Activated CD4-positive, alpha-beta T cell treated with anti-CD3 and anti-CD28 coated beads for 36 hours (primary cell): ENCODE measurements at regions not wholly inside any gene's neighbourhood (a gene's known extent, or its start where the extent isn't known, plus 50 kb on each side); places are given as distances from the start of the nearest gene placed in this dataset.

Experiments
- ATAC-seq: fragments of 200-7000 bp; cut with Tn5 transposase; one replicate; pipeline ENCODE4 v1.10.0; 2021; ENCODE audit warnings: mild to moderate bottlenecking, moderate library complexity
- CTCF ChIA-PET: fragments of 350-600 bp; sonication (Branson Sonifier 250); formaldehyde crosslinking; loops from one replicate; lab custom pipeline; 2021; ENCODE audit warnings: antibody characterized with exemption; lab: Charles Lee
- POLR2A ChIA-PET: fragments of 350-600 bp; sonication (Branson Sonifier 250); formaldehyde crosslinking; loops from one replicate; lab custom pipeline; 2021; ENCODE audit warnings: antibody characterized with exemption, inconsistent platforms; lab: Charles Lee
- DNase-seq: peaks from one replicate; pipeline ENCODE4 v3.0.0-alpha.2; 2020
- H3K27ac Mint-ChIP-seq: one replicate; pipeline ENCODE4 v1.8.0; 2021; ENCODE audit warnings: mixed read lengths
- H3K27me3 Mint-ChIP-seq: one replicate; pipeline ENCODE4 v1.8.0; 2021; ENCODE audit warnings: mixed read lengths
- H3K36me3 Mint-ChIP-seq: one replicate; pipeline ENCODE4 v1.8.0; 2021; ENCODE audit warnings: low read depth, mixed read lengths
- H3K4me1 Mint-ChIP-seq: one replicate; pipeline ENCODE4 v1.8.0; 2021; ENCODE audit warnings: mixed read lengths
- H3K4me3 Mint-ChIP-seq: one replicate; pipeline ENCODE4 v1.8.0; 2021; ENCODE audit warnings: mild to moderate bottlenecking, moderate library complexity, mixed read lengths
- H3K9me3 Mint-ChIP-seq: one replicate; pipeline ENCODE4 v1.8.0; 2021; ENCODE audit warnings: low read depth, mixed read lengths
- intact Hi-C, 2 experiments: fragments of 100-400 bp; cut with DNase I in 1 of 2; cut with micrococcal nuclease in 1 of 2; formaldehyde crosslinking; loops; one replicate each; pipeline versions ENCODE4 v1.14.2 to v1.15.1; 2022 to 2024; cut with DNase I, micrococcal nuclease

GRCh38 chr9:28234894-28235277, 661.6 kb upstream of the C9orf72 start:
- ATAC-seq (no peak), DNase-seq (no peak)
- ChIA-PET CTCF (no interaction called here), POLR2A (no interaction called here)
- Mint-ChIP-seq H3K27ac (no peak overlapping the region), H3K27me3 (no peaks in the 10 kb centered on the region), H3K9me3 (peaks cover 9% of the 10 kb centered on the region), H3K4me3 (no peak overlapping the region), H3K4me1 (no peaks in the 10 kb centered on the region), H3K36me3 (no peaks in the 10 kb centered on the region)
- intact Hi-C loops: no loop called here

GRCh38 chr9:28249424-28249823, 676.1 kb upstream of the C9orf72 start:
- DNase-seq (no peak), ATAC-seq (no peak)
- CTCF ChIA-PET: no interaction called here
- H3K27me3 Mint-ChIP-seq: no peaks in the 10 kb centered on the region
- H3K4me3 Mint-ChIP-seq: no peak overlapping the region
- H3K4me1 Mint-ChIP-seq: no peaks in the 10 kb centered on the region
- peaks cover 4% of the 10 kb centered on the region for H3K9me3 Mint-ChIP-seq
- intact Hi-C loops: no loop called here
- H3K27ac Mint-ChIP-seq: no peak overlapping the region
- H3K36me3 Mint-ChIP-seq: no peaks in the 10 kb centered on the region
- POLR2A ChIA-PET: no interaction called here

GRCh38 chr9:28255174-28255573, 681.9 kb upstream of the C9orf72 start:
- DNase-seq (no peak), ATAC-seq (no peak)
- no peak overlapping the region for H3K27ac Mint-ChIP-seq
- no peaks in the 10 kb centered on the region for H3K9me3 Mint-ChIP-seq
- H3K4me1 Mint-ChIP-seq: no peaks in the 10 kb centered on the region
- ChIA-PET CTCF (no interaction called here), POLR2A (no interaction called here)
- intact Hi-C loops: loop anchor here in 1 of 2 experiments (10.0 kb wide), 1 partner anchor 60 kb away; no protein-coding TSS in a partner anchor
- no peaks in the 10 kb centered on the region for H3K36me3 Mint-ChIP-seq
- H3K4me3 Mint-ChIP-seq: no peak overlapping the region
- no peaks in the 10 kb centered on the region for H3K27me3 Mint-ChIP-seq

- ChIA-PET CTCF (no interaction called here), POLR2A (no interaction called here)
- DNase-seq (no peak), ATAC-seq (no peak)
- no peaks in the 10 kb centered on the region for H3K36me3 Mint-ChIP-seq
- no peak overlapping the region for H3K27ac Mint-ChIP-seq
- H3K4me1 Mint-ChIP-seq: no peaks in the 10 kb centered on the region
- H3K4me3 Mint-ChIP-seq: no peak overlapping the region
- H3K27me3 Mint-ChIP-seq: no peaks in the 10 kb centered on the region
- no peaks in the 10 kb centered on the region for H3K9me3 Mint-ChIP-seq
- intact Hi-C loops: no loop called here
Measured at GRCh38 chr9:28260330-28260729, 687.0 kb upstream of the C9orf72 start.

- intact Hi-C loops: no loop called here
- Mint-ChIP-seq H3K4me1 (no peaks in the 10 kb centered on the region), H3K27ac (no peak overlapping the region), H3K4me3 (no peak overlapping the region), H3K27me3 (no peaks in the 10 kb centered on the region), H3K36me3 (no peaks in the 10 kb centered on the region), H3K9me3 (peaks cover 3% of the 10 kb centered on the region)
- CTCF ChIA-PET: no interaction called here
- POLR2A ChIA-PET: no interaction called here
- DNase-seq (no peak), ATAC-seq (no peak)
Measured at GRCh38 chr9:28264368-28264767, 691.1 kb upstream of the C9orf72 start.

GRCh38 chr9:28267351-28267750, 694.1 kb upstream of the C9orf72 start:
- Mint-ChIP-seq H3K27ac (no peak overlapping the region), H3K9me3 (peaks cover 7% of the 10 kb centered on the region), H3K27me3 (no peaks in the 10 kb centered on the region), H3K4me1 (no peaks in the 10 kb centered on the region), H3K4me3 (no peak overlapping the region), H3K36me3 (no peaks in the 10 kb centered on the region)
- DNase-seq: no peak
- intact Hi-C loops: no loop called here
- CTCF ChIA-PET: no interaction called here
- ATAC-seq: no peak
- POLR2A ChIA-PET: no interaction called here

- H3K4me1 Mint-ChIP-seq: no peaks in the 10 kb centered on the region
- POLR2A ChIA-PET: no interaction called here
- H3K27ac Mint-ChIP-seq: no peak overlapping the region
- no peaks in the 10 kb centered on the region for H3K27me3 Mint-ChIP-seq
- CTCF ChIA-PET: interaction anchor here (0.9 kb wide), 1 partner anchor 327 kb away, joined by 3 read pairs; no protein-coding TSS in a partner anchor
- H3K4me3 Mint-ChIP-seq: no peak overlapping the region
- intact Hi-C loops: no loop called here
- ATAC-seq (no peak), DNase-seq (no peak)
- no peaks in the 10 kb centered on the region for H3K36me3 Mint-ChIP-seq
- peaks cover 7% of the 10 kb centered on the region for H3K9me3 Mint-ChIP-seq
Measured at GRCh38 chr9:28270156-28270555, 696.9 kb upstream of the C9orf72 start.

- DNase-seq (no peak), ATAC-seq (no peak)
- Mint-ChIP-seq H3K4me3 (no peak overlapping the region), H3K27ac (no peak overlapping the region), H3K9me3 (peaks cover 10% of the 10 kb centered on the region), H3K27me3 (no peaks in the 10 kb centered on the region), H3K36me3 (no peaks in the 10 kb centered on the region), H3K4me1 (no peaks in the 10 kb centered on the region)
- ChIA-PET CTCF (interaction anchor here (0.6 kb wide), 1 partner anchor 16 kb away, joined by 3 read pairs; no protein-coding TSS in a partner anchor), POLR2A (no interaction called here)
- intact Hi-C loops: no loop called here
Measured at GRCh38 chr9:28272127-28272526, 698.8 kb upstream of the C9orf72 start.

GRCh38 chr9:28287455-28287854, 714.2 kb upstream of the C9orf72 start:
- CTCF ChIA-PET: no interaction called here
- H3K4me1 Mint-ChIP-seq: no peaks in the 10 kb centered on the region
- intact Hi-C loops: no loop called here

GRCh38 chr9:28289746-28290145, 716.5 kb upstream of the C9orf72 start:
- intact Hi-C loops: no loop called here
- DNase-seq (no peak), ATAC-seq (no peak)
- no peak overlapping the region for H3K27ac Mint-ChIP-seq
- H3K27me3 Mint-ChIP-seq: no peaks in the 10 kb centered on the region
- ChIA-PET POLR2A (no interaction called here), CTCF (no interaction called here)
- no peaks in the 10 kb centered on the region for H3K36me3 Mint-ChIP-seq
- no peak overlapping the region for H3K4me3 Mint-ChIP-seq
- H3K9me3 Mint-ChIP-seq: peaks cover 4% of the 10 kb centered on the region
- H3K4me1 Mint-ChIP-seq: no peaks in the 10 kb centered on the region

More at GRCh38 chr9:28287455-28287854, 714.2 kb upstream of the C9orf72 start:
- Mint-ChIP-seq H3K4me3 (no peak overlapping the region), H3K9me3 (peaks cover 4% of the 10 kb centered on the region), H3K27me3 (no peaks in the 10 kb centered on the region), H3K36me3 (no peaks in the 10 kb centered on the region), H3K27ac (no peak overlapping the region)
- DNase-seq (no peak), ATAC-seq (no peak)
- POLR2A ChIA-PET: no interaction called here

- H3K4me1 Mint-ChIP-seq: no peaks in the 10 kb centered on the region
- DNase-seq (no peak), ATAC-seq (no peak)
- H3K9me3 Mint-ChIP-seq: peaks cover 2% of the 10 kb centered on the region
- H3K27ac Mint-ChIP-seq: no peak overlapping the region
- intact Hi-C loops: no loop called here
- POLR2A ChIA-PET: no interaction called here
- H3K36me3 Mint-ChIP-seq: no peaks in the 10 kb centered on the region
- H3K27me3 Mint-ChIP-seq: no peaks in the 10 kb centered on the region
- CTCF ChIA-PET: interaction anchor here (0.5 kb wide), 1 partner anchor 245 kb away, joined by 3 read pairs; no protein-coding TSS in a partner anchor
- H3K4me3 Mint-ChIP-seq: no peak overlapping the region
Measured at GRCh38 chr9:28293369-28294090, 720.2 kb upstream of the C9orf72 start.

- CTCF ChIA-PET: no interaction called here
- DNase-seq: no peak
- H3K9me3 Mint-ChIP-seq: peaks cover 10% of the 10 kb centered on the region
- H3K27me3 Mint-ChIP-seq: no peaks in the 10 kb centered on the region
- POLR2A ChIA-PET: no interaction called here
- H3K4me3 Mint-ChIP-seq: no peak overlapping the region
- H3K36me3 Mint-ChIP-seq: no peaks in the 10 kb centered on the region
- intact Hi-C loops: no loop called here
- no peak for ATAC-seq
- H3K27ac Mint-ChIP-seq: no peak overlapping the region
- no peaks in the 10 kb centered on the region for H3K4me1 Mint-ChIP-seq
Measured at GRCh38 chr9:28301281-28301680, 728.0 kb upstream of the C9orf72 start.
